HG02588 (cell line): ENCODE measurements at regions not wholly inside any gene's neighbourhood (a gene's known extent, or its start where the extent isn't known, plus 50 kb on each side); places are given as distances from the start of the nearest gene placed in this dataset.

ENCODE experiments used
- ATAC-seq: cut with Tn5 transposase; IDR thresholded peaks from one replicate; pipeline ENCODE4 v1.9.1; 2021; ENCODE audit warnings: mild to moderate bottlenecking, moderate library complexity; ENCODE audit not compliant: unreplicated experiment

- no peak for ATAC-seq
These were observed 191.8 kb downstream of the LYPLAL1 start for GRCh38 chr1:219365451-219365850.

GRCh38 chr1:219362702-219363101, 189.0 kb downstream of the LYPLAL1 start:
- ATAC-seq = no peak

DNA sequence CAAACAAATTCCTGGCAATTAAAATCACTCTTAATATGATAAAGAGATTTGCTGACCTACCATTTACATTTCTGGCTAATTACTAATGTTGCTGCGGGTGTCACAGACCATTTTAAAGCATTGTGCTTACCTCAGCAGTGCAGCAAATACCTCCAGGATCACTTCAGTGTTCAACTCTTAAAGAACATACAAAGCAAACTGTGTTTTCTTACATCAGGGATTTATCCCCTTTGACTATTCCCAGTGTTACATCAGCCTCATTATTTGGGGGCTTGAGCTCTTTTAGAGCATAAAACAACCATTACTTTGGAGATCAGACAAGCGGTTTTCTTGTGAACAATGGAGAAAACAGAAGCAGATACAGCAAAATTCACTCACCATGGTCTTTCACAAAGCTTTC, 185.4 kb downstream of the LYPLAL1 start:
- ATAC-seq = no peak

- no peak for ATAC-seq
These were observed 184.4 kb downstream of the LYPLAL1 start for GRCh38 chr1:219358080-219358479.

DNA sequence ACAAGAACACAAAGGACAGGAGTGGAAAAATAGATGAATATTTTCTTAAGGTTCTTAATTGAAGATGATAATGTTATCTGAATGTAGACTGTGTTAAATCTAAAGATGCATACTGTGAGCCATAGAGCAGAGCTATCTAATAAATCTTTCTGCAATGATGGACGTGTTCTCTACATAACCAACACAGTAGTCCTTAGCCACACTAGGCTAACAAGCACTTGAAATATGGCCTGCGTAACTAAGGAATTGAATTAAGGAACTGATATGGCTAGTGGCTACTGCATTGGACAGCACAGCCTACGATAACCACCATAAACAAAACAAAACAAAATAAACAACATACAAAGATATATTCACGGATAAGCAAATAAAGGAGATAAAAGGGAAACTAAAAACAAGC, 181.3 kb downstream of the LYPLAL1 start:
- ATAC-seq = no peak

DNA sequence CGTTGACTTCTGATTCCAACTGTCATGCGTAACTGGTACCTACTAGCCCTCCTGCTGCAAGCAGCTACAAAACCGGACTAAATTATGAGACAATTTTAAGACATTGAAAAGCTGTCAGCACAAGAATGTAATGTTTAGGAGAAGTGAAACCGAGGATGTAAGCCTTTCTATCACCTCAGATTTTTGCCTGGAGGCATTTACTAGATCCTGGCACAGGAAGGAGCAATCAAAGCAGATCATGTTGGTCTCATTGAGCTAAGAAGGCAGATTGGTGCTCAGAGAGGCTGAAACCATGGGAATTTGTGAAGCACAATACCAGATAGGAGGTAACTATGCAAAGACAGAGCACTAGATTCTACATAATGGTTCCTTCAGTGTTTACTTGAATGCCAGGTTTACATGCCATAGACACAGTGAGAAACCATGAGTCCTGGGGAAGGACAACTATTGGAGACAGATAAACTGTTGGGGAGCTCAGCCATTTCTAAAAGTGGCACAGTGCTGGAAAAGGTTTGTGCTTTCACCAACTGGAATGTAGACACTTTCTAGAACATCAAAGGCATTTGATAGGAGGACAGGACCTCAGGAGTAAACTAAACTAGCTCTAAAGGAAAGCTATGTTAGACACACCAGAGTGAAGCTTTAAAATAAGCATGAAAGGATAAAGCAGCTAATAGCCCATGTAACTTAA, 179.4 kb downstream of the LYPLAL1 start:
- ATAC-seq = no peak

GRCh38 chr1:219350172-219350931, 176.7 kb downstream of the LYPLAL1 start:
- ATAC-seq = no peak

GRCh38 chr1:219347921-219348391, 174.3 kb downstream of the LYPLAL1 start:
- no peak for ATAC-seq

- ATAC-seq = no peak
These were observed 173.7 kb downstream of the LYPLAL1 start for GRCh38 chr1:219347376-219347775.

DNA sequence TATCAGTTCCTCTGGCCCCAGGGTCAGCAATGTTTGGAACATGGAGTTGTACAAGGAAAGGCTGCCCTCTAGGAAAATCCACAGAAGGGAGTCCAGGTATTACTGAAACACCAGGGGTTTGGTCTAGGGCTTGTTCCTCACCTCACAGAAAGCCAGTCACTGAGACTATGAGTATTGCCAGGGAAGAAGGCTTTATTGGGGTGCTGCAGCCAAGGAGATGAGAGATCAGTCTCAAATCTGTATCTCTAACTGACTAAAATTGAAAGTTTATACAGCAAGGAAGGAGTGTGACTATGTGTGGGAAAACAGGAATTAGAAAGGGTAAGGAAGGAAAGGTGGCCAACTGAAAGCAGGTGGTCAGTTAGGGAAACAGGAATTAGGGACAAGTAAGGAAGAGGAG, 172.3 kb downstream of the LYPLAL1 start:
- ATAC-seq = no peak

- no peak for ATAC-seq
These were observed 169.2 kb downstream of the LYPLAL1 start for GRCh38 chr1:219342836-219343235.

- ATAC-seq = no peak
These were observed 167.1 kb downstream of the LYPLAL1 start for GRCh38 chr1:219340796-219341195.

GRCh38 chr1:219339466-219339865, 165.8 kb downstream of the LYPLAL1 start:
- ATAC-seq = no peak

- no peak for ATAC-seq
These were observed 163.9 kb downstream of the LYPLAL1 start for GRCh38 chr1:219337588-219337987.

GRCh38 chr1:219333626-219334025, 159.9 kb downstream of the LYPLAL1 start:
- no peak for ATAC-seq

GRCh38 chr1:219331424-219331823, 157.7 kb downstream of the LYPLAL1 start:
- no peak for ATAC-seq

DNA sequence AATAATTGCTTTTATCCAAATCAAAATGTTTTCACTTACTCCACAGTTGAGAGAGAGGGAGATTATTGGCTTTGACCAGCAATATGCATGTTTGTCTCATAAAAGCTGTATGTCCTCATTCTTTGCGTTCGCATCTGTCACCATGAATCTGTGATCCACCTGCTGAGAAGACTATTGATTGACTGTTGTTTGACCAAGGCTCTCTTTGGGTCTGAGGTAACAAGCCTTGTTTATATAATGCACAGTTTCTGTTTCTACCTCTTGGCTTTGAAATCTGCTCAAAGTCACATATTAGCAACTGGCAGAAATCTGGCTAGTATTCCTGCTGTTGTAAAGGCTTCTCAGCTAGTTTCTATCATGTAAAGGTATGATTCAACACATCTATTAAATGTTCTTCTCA, 157.0 kb downstream of the LYPLAL1 start:
- ATAC-seq = no peak

DNA sequence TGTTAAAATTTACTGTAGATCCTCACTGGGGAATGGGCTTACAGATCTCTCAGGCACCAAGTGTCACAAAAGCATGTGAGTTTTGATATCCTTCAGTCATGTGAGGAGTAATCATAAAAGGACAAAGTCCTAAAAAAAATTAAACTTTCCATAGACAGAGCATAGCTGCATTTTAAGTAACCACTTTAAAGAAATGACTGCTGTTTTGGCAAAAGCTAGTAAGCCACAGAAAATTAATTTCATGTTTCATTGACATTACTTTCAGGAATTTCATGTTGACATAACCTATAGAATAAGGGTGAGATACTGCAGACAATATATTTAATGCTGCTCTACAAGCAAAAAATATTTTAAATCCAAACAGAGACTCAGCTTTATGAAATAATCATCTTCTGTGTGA, 156.3 kb downstream of the LYPLAL1 start:
- ATAC-seq = no peak

- ATAC-seq = no peak
These were observed 155.9 kb downstream of the LYPLAL1 start for GRCh38 chr1:219329578-219329977.

DNA sequence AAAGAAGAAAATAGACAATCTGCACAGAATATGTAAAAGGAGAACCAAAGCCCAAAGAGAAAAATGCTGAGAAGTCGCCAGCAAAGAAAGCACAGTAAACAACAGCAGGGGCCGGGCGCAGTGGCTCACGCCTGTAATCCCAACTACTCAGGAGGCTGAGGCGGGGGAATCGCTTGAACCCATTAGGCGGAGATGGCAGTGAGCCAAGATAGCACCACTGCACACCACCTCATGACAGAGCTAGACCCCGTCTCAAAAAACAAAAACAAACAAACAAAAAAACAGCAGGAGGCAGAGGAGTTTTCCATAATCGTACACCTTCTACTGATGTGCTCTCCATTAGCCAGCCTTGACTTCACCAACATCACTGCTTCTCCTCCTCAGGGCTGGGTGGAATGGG, 153.2 kb downstream of the LYPLAL1 start:
- ATAC-seq = no peak

DNA sequence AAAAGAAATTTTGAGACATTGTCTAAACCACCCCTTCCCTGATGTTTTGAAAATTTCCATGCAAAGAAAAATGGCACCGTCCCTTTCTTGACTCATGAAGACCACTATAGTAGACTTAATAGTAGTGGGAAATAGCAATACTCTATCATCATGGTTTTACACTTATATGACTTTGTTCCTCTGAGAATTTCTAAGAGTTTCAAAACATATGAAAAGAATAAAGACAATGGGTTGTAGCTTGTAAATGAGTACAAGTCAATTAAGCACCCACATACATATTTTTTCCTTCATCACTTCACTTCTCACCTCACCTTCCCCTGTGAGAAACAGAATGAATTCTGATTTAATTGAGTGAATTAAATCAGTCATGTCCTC, 151.7 kb downstream of the LYPLAL1 start:
- ATAC-seq = no peak

- peak; percentile 63 for ATAC-seq
These were observed 151.1 kb downstream of the LYPLAL1 start for GRCh38 chr1:219324629-219325367.
